ENCODE measurements at regions not wholly inside any gene's neighbourhood (a gene's known extent, or its start where the extent isn't known, plus 50 kb on each side); places are given as distances from the start of the nearest gene placed in this dataset.
"Not testable (repeated sequence)": the region's sequence is repeated elsewhere in the genome, so short reads cannot be mapped to it uniquely, and the experiment has no call there.

DNA sequence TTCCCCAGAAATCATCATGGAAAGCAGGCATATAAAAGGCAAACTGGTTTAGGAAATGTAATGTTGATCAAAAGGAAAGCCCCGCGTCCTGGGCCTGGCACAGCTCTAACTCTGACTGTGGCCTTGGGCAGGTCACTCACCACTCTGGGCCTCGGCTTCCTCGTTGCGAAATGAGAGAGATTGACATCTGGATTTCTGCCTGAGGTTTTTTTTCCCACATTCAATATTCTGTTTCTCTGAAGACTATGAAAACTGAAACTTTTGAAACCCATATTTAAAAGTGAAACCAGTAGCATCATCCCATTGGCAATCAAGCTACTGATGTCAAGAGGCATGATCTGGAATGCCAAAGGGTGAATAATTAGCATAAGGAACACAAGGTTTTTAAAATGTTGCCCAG is 369.7 kb upstream of the NPVF start:
- no peak for DNase-seq (ENCODE audit: low read depth)

DNA sequence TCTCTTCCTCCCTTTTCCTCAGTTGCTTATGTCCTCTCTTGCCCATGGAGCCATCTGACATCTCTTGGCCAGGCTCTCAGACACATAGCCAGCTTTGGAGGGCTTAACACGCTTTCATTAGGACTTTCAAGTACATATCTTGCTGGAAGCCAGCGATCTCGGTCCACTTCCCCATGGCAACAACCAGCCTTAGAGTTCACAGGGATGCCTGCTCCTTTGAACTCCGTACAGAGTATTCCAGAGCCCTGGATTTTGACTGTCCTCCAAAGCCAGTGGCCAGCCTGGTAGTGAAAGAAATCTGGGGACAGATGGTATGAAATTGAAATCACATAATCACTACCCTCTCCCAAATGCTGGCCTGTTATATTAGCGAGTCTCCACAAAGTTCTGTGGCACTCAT is 370.5 kb upstream of the NPVF start:
- no peak for DNase-seq (ENCODE audit: low read depth)

DNA sequence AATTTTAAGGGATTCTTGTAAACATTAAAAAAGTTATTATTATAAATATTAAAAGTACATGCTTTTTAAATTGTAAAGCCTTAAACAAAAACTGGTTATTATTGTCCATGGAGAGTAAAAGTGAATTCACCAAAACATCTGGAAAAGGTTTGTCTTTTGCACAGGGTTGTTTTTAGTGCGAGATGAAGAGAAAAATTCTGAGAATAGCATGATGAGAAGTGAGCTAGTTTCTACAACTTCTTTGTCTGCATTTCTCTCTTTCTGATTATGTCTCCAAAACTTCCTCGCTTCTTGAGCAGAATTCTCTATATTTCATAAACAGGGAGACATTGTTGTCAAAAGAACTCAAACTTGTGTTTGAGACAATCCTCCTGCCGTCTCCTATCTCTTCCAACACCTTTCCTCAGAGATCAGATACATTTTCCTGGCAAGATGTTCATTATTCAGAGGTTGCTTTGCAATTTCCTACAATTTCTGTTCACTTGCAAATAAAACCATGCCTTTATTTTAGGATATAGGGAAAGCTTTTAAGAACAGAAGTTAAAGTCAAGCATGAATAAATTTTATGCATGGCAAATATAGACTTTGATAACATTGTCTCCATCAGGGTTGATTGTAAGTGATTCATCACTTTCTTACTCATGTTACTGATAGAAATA is 372.1 kb upstream of the NPVF start:
- no peak for DNase-seq (ENCODE audit: low read depth)

DNA sequence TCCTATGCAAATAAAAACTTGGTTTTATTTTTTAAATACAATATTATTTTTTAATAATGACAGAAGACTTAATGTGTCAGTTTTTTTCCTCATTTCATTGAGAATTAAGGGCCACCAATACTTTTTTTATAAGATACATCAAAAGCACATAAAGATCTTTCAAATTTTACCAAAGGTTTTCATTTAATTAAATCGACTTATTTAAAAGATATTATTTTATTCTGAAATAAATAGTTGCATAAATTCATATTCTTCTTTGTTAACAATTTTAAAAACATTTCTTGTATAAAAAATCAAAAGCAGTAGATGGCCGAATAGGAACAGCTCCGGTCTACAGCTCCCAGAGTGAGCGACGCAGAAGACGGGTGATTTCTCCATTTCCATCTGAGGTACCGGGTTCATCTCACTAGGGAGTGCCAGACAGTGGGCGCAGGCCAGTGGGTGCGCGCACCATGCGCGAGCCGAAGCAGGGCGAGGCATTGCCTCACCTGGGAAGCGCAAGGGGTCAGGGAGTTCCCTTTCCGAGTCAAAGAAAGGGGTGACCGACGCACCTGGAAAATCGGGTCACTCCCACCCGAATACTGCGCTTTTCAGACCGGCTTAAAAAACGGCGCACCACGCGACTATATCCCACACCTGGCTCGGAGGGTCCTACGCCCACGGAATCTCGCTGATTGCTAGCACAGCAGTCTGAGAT is 374.6 kb upstream of the NPVF start:
- DNase-seq (ENCODE audit: low read depth), result not testable (repeated sequence)

DNA sequence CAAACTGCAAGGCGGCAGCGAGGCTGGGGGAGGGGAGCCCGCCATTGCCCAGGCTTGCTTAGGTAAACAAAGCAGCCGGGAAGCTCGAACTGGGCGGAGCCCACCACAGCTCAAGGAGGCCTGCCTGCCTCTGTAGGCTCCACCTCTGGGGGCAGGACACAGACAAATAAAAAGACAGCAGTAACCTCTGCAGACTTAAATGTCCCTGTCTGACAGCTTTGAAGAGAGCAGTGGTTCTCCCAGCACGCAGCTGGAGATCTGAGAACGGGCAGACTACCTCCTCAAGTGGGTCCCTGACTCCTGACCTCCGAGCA is 375.1 kb upstream of the NPVF start:
- DNase-seq (ENCODE audit: low read depth), result not testable (repeated sequence)

DNA sequence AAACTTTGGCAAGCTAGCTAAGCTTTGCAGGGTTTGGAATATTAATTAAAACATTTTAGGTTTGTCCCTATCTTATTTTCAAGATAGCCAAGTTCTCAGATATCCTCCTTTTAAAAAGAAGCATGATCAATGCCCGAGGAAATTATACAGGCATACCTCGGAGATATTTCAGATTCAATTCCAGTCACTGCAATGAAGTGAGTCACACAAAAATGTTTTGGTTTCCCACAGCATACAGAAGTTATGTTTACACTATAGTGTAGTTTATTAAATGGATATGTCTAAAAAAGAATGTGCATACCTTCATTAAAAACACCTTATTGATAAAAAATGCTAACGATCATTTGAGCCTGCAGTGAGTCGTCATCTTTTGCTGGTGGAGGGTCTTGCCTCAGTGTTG is 382.9 kb upstream of the NPVF start:
- no peak for DNase-seq (ENCODE audit: low read depth)

DNA sequence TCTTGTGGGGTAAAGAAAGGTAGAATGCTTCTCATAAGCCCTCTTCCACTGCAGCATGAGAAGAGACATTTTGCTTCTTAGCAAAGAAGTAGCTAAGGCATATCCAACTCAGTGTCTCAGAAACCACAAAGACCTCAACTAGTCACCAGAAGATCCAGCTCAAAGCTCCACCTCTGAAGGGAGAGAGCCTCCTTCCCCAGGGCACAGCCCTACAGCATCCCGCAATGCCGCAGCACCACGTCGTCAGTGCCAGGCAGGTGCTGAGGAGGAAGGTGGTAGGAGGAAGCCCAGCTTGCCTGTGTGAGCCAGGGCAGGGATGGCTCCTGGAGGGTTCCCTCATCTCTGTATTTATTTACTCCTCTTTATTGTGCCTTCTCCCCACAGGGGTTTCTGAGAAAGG is 385.6 kb upstream of the NPVF start:
- no peak for DNase-seq (ENCODE audit: low read depth)

DNA sequence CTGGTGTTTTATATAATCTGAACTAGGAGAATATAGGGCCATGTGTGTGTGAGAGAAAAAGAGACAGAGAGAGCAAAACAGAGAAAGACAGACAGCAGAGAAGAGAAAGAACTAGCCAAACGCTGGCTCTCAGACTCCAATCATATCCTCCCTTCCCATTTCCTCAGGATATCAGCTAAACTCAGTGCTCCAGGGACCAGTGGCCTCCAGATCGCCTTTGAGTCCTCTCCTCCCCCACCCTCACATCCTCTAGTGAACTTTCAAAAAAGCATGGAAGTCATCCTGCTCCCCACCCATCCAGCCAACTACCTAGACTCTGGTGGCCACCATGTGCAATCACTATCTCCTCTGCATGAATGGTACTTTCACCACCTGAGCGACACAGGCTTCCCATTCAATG is 386.1 kb upstream of the NPVF start:
- no peak for DNase-seq (ENCODE audit: low read depth)

DNA sequence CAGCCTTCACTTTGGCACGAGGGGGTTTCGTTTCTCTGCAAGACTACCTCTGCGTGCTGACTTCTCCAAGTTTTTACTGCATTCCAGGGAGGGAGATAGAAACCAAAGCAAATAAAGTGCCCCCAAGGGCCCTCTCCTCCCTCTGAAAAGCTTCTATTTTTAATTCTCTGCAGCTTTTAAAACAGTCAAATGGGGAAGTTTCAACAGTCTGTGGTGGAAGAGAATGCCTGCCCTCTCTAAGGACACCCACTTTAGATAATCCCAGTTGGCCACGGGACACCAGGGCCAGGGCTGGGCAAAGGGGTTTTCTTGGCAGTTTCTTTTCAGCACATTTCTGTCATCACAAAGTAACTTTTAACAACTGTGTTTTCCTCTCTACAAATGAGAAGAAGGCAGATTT is 386.7 kb upstream of the NPVF start:
- no peak for DNase-seq (ENCODE audit: low read depth)

DNA sequence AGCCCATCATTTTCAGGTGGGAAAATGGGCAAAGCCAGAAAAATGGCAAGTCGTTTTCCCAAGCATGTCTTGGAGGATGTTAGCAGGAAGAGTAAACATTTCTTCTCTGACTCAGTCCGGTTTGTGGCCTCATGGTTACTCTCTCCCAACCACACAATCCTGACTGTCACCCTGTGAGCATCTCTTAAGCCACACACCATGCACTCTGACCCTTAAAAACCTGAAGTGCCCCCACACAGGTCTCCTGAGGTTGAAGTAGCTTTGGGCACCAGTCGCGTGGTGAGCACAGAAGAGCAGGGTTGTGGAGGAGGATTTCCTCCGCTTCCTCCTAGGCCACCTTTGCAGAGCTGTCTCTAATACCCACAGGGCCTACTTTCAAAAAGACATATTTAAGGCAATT is 387.3 kb upstream of the NPVF start:
- DNase-seq (ENCODE audit: low read depth), result no peak

DNA sequence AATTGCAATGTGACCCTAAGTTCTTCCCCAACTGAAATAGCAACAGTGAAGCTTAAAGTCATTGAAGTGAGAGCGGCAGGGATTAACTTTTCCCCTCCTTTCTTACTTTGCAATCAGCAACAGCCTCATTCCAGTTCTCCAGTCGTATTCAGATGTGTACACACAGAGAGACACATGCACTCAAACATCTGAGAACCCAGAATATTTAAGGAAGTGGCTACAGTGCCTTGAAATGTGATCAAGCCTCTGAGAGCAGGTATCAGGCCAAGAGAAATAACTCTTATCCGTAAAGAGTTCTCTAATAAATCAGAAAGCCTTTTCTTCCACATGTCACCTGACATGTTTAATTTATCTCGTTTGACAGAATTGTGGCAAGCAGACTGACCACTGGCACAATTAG is 388.9 kb upstream of the NPVF start:
- DNase-seq (ENCODE audit: low read depth), result no peak

DNA sequence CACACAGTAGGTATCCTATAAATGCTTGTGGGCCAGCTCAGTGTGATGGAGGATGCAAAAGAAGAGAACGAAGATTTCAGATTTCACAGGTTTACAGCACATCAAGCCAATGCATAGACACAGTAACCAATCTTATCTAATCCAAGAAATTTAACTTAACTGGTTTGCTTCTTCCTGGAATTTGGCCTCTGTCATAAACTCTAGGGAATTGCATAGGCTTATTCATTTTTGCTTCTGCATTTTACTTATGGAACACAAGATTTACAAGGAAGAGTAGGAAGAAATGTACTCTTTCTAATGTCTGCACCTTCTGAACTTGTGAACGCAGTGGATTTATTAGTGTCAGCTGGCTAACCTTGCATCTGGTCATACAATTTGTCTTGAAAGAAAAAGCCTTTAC is 389.4 kb upstream of the NPVF start:
- DNase-seq (ENCODE audit: low read depth), result no peak

DNA sequence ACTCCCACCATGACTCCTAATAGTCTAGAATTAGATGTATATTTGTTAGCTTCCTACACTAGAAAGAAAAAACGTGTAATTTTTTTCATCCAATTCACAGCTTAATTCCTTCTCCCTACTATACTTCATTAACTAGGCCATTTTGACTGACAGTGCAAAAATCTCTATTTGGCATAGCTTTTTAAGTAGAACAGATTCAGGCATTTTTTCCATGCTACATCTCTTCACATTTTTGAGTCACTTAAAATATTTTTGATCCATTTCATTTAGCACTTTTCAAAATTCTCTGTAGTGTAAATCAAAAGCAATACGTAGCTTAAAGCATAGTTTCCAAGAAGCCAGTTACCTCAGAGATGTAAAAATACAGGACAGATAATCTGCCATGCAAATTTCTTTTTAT is 391.1 kb upstream of the NPVF start:
- DNase-seq (ENCODE audit: low read depth), result no peak

DNA sequence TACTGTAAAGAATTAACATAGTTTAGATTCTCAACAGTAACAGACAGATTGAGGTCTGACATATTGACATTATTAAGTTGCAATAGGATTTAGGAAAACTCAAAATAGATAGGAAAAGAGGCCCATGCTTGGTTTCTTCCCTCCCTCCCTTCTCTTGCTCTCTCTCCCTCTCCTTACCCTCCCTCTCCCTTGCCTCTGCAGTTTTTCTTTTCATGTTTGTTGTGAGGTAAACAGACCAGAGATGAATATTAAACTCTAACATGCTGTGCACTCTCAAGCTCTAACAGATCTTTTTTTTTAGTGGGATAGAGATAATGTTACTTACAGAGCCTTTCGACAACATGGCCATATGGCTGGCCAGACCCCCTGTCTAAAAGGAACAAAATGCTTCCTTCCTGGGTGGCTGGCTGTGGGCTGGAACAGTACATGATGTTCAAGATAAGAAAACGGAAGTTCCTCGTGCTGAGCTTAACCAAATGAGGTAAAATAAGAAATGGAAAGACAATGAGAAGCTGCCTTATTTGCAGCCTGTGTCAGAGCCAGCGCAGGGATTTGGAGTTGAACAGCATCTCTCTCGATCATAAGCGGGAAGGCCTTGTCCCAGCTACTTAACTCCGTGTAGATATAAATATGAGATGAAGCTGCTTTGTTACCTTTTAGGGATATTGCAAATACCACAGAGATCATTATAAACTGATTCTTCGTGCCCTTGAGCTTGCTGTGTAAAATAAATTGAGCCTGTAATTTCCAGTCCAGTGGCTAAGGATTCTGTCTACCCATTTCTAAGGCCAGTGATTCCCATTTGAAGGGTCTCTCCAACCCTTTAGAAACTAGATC is 391.9 kb upstream of the NPVF start:
- no peak for DNase-seq (ENCODE audit: low read depth)

DNA sequence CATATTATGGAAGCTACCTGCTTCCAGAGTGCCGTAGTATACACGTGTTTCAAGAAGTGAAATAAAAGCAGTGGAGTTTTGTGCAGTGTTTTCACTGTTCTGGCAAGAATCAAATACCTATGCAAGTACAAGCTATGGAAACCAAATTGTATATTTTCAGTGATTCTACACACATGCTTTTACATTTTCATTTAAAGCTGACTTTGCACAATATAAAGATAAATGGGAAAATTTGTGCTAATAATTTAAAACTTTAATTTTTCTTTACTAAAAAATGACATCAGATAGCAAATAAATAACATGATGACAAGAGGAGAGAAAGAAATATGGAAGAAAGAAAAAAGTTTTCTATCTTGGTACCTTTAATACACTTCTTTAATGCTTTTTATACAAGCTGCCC is 393.7 kb upstream of the NPVF start:
- no peak for DNase-seq (ENCODE audit: low read depth)

DNA sequence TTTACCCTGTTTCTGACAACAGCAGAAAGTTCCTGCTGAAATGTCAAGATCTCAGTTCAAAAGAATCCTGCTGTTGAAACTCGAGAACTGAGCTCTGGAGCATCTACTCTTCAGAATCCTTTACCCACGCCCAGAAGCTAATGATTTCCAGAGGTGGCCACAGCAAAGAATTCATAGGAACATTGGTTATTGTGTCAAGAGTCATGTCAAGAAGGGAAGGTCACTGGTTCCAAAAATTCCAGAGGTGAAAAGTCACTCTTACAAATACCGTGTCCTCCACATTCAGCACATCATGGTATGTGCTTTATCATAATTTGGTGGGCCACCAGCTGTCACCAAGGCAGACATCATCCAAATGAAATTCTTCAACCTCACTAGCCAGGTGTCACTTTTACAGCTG is 394.4 kb upstream of the NPVF start:
- no peak for DNase-seq (ENCODE audit: low read depth)

DNA sequence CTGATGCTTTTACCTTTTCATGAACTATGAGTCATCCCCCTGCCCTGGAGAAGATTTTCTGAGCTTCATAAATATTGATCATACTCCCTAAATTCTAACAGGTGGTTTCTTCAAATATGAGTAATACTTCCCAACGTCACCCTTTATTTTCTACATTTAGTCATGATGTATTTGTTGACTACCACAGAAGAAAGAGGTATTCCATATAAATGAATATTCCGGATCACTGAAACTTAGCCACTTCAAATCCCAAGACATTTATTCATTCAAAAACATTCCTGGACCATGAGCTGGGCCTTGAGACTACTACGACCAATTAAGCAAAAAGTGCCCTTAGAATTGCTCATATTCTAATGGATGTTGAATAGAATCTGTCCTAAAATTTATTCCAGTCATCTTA is 395.8 kb upstream of the NPVF start:
- DNase-seq (ENCODE audit: low read depth), result no peak

DNA sequence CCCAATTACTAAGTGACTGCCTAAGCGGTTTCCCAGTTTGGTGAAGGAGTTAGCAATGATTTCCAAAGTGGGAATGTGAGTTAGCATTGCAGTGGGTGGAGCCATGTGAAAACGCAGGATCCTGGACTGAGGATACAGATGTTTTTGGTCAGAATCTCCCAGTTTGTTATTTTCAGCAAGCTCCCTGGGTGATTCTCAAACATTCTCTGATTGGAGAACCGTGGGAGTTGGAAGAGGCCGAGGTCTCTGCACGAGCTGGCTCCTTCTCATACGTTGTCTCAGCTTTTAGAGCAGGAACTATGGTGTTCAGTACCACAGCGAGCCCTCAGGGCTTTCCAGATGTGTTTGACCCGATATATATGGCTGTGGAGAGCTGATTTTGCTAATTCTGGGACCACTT is 396.5 kb upstream of the NPVF start:
- no peak for DNase-seq (ENCODE audit: low read depth)

DNA sequence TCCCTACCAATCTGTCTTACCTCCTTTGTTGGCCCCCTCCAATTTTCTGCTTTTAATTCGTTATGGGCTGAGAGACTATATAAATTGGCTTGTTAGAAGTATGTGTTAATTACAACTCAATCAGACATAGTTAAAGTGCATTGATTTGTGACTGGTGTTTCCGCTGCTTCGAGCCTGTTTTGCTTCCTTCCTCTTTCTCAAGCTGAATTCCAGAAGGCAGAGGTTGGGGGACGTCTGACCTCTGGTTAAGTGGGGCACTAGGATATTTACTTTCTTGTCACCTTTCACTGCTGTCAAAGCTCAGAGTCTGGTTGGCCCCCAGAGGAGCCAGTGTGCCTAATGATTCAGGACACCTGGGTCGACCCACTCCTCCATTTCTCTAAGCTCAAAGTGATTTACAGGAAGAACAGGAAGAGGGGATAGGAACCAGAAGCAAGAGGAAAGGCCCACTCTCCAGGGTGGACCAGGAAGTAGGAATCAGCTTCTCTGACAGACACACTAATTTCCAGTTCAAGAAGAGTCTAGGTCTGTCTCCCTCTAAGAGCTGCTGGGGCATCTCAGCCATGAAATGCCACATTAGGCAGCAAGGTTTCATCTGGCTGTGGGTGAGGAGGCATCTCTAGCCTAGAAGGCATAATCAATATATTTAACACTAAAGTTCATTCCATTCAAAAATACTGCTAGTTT is 397.2 kb upstream of the NPVF start:
- no peak for DNase-seq (ENCODE audit: low read depth)

DNA sequence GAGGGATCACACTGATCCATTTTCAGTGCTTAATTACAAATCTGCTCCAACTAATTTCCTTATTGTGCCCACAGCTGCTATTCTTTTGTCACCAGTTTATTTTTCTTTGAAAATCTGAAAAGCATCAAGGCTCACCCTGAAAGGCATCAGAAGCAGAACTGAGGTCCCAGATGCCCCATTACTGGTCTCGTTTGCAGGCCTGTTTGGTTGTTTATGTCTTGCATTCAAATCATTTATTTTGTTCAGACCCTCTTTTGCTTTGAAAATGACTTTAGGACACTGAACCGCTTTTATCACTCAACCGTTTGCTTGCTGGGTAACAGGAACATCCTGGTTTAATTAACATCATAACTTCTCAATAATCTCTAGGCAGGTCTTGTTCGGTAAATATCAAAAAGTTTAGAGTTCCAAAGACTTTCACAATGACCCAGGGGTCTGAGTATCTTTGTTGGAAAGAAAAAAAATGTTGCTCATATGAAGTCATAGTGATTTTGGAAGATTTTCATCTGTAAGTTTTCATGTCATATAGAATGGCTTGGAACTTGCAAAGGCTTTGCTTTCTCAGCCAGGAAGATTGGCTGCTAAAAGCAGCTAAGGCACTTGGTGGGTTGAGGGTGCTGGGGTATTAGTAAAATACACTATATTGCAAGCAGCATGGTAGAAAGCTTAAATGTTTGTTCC is 398.3 kb upstream of the NPVF start:
- no peak for DNase-seq (ENCODE audit: low read depth)

DNA sequence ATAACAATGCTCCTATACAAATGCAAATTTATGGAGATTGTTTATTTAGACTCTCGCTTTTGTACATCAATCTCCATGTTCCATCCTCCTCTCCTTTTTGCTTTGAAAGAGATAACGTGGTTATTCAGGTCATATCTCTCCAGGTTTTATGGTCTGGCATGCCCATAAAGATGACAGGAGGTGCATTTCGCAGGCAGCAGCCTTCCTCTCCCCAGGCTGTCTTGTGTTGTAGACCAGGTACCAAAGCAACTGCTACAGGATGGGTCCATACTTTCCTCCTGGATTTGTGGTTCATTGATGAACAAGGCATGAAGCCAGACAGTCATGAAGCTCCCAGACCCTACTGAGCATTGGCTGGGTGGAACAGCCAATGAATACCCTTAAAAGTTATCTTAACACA is 400.2 kb upstream of the NPVF start:
- DNase-seq (ENCODE audit: low read depth), result no peak

DNA sequence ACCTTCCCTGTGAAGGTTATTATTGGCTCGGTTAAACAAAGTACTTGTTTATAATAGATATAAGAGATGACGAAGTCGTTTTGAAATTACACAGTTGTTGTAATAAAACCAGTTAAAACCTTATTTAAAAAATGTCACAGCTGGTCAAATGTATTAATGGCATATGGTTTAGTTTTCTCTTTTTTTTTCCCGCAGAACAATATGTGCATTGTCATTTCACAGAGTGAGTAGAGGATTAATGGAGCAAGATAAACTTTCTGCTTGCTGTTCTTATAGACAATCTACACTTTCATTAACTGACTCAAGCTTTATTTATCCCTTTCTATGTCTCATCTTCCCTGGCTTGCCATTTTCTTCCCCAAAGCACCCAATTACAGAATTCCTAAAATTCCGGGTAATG is 404.3 kb upstream of the NPVF start:
- no peak for DNase-seq (ENCODE audit: low read depth)

Data from fibroblast of gingiva (primary cell).